ENCODE measurements at regions not wholly inside any gene's neighbourhood (a gene's known extent, or its start where the extent isn't known, plus 50 kb on each side); places are given as distances from the start of the nearest gene placed in this dataset.

- no peak for TF ChIP-seq CTCF (IDR thresholded peaks at IDR 0.05)
- H3K36me3 Mint-ChIP-seq (ENCODE audit: low read depth) = no peaks in the 10 kb centered on the region
- H3K27me3 Mint-ChIP-seq (ENCODE audit: low read depth) = peaks cover 2% of the 10 kb centered on the region
- H3K9me3 Mint-ChIP-seq (ENCODE audit: low read depth) = no peaks in the 10 kb centered on the region
- no peaks in the 10 kb centered on the region for H3K4me1 Mint-ChIP-seq (ENCODE audit: low read depth)
- H3K4me3 Mint-ChIP-seq (ENCODE audit: unreplicated experiment) = no peak overlapping the region
- H3K27ac Mint-ChIP-seq (ENCODE audit: unreplicated experiment) = no peak overlapping the region
- no peak for DNase-seq (ENCODE audit: low spot score)
Measured at GRCh38 chr1:36614571-36614970, 131.9 kb upstream of the CSF3R start.

- H3K4me1 Mint-ChIP-seq (ENCODE audit: low read depth) = no peaks in the 10 kb centered on the region
- DNase-seq (ENCODE audit: low spot score) = no peak
Measured at GRCh38 chr1:36613721-36614120, 131.0 kb upstream of the CSF3R start.

GRCh38 chr1:36612881-36613280 lies 130.2 kb upstream of the CSF3R start:
- H3K4me3 Mint-ChIP-seq (ENCODE audit: unreplicated experiment) = no peak overlapping the region
- no peaks in the 10 kb centered on the region for H3K36me3 Mint-ChIP-seq (ENCODE audit: low read depth)
- no peaks in the 10 kb centered on the region for H3K4me1 Mint-ChIP-seq (ENCODE audit: low read depth)
- DNase-seq (ENCODE audit: low spot score) = no peak
- H3K27me3 Mint-ChIP-seq (ENCODE audit: low read depth) = peaks cover 2% of the 10 kb centered on the region
- no peak overlapping the region for H3K27ac Mint-ChIP-seq (ENCODE audit: unreplicated experiment)
- H3K9me3 Mint-ChIP-seq (ENCODE audit: low read depth) = no peaks in the 10 kb centered on the region
- peak; percentile 27 for TF ChIP-seq CTCF (IDR thresholded peaks at IDR 0.05)

More at GRCh38 chr1:36613721-36614120, 131.0 kb upstream of the CSF3R start:
- no peaks in the 10 kb centered on the region for H3K36me3 Mint-ChIP-seq (ENCODE audit: low read depth)
- H3K4me3 Mint-ChIP-seq (ENCODE audit: unreplicated experiment) = no peak overlapping the region
- no peak for TF ChIP-seq CTCF (IDR thresholded peaks at IDR 0.05)
- peaks cover 2% of the 10 kb centered on the region for H3K27me3 Mint-ChIP-seq (ENCODE audit: low read depth)
- H3K9me3 Mint-ChIP-seq (ENCODE audit: low read depth) = no peaks in the 10 kb centered on the region
- H3K27ac Mint-ChIP-seq (ENCODE audit: unreplicated experiment) = no peak overlapping the region

- Mint-ChIP-seq H3K36me3 (ENCODE audit: low read depth) (no peaks in the 10 kb centered on the region), H3K4me1 (ENCODE audit: low read depth) (no peaks in the 10 kb centered on the region), H3K27me3 (ENCODE audit: low read depth) (peaks cover 2% of the 10 kb centered on the region), H3K27ac (ENCODE audit: unreplicated experiment) (no peak overlapping the region), H3K9me3 (ENCODE audit: low read depth) (no peaks in the 10 kb centered on the region), H3K4me3 (ENCODE audit: unreplicated experiment) (no peak overlapping the region)
- no peak for TF ChIP-seq CTCF (IDR thresholded peaks at IDR 0.05)
- DNase-seq (ENCODE audit: low spot score) = no peak
Measured at GRCh38 chr1:36612121-36612520, 129.4 kb upstream of the CSF3R start.

- Mint-ChIP-seq H3K4me1 (ENCODE audit: low read depth) (no peaks in the 10 kb centered on the region), H3K4me3 (ENCODE audit: unreplicated experiment) (no peak overlapping the region), H3K36me3 (ENCODE audit: low read depth) (no peaks in the 10 kb centered on the region), H3K27ac (ENCODE audit: unreplicated experiment) (no peak overlapping the region), H3K9me3 (ENCODE audit: low read depth) (no peaks in the 10 kb centered on the region), H3K27me3 (ENCODE audit: low read depth) (peaks cover 10% of the 10 kb centered on the region)
- TF ChIP-seq CTCF (IDR thresholded peaks at IDR 0.05) = peak; percentile 73
- DNase-seq (ENCODE audit: low spot score) = no peak
Measured at GRCh38 chr1:36609241-36610027, 126.7 kb upstream of the CSF3R start.

Data from chondrocyte (in vitro differentiated cells).